GM21825 (cell line): ENCODE measurements at regions not wholly inside any gene's neighbourhood (a gene's known extent, or its start where the extent isn't known, plus 50 kb on each side); places are given as distances from the start of the nearest gene placed in this dataset.
"Not testable (repeated sequence)": the region's sequence is repeated elsewhere in the genome, so short reads cannot be mapped to it uniquely, and the experiment has no call there.

Experiments
- ATAC-seq: cut with Tn5 transposase; IDR thresholded peaks from one replicate; pipeline ENCODE4 v1.9.1; 2021; ENCODE audit warnings: mild to moderate bottlenecking, moderate library complexity; ENCODE audit not compliant: unreplicated experiment

DNA sequence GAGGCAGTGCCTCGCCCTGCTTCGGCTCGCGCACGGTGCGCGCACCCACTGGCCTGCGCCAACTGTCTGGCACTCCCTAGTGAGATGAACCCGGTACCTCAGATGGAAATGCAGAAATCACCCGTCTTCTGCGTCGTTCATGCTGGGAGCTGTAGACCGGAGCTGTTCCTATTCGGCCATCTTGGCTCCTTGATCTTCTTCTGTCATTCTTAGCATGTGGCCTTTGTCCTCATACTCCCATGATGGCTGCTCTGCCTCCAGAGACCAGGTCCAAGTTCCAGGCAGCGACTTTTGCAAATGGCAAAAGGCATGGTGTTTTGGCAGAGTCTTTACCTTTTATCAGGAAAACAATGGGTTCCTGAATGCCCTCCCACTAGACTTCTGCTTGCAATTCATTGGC lies 102.6 kb upstream of the SKOR2 start:
- not testable (repeated sequence) for ATAC-seq

- ATAC-seq: no peak
These were observed 94.6 kb upstream of the SKOR2 start for GRCh38 chr18:47346016-47346415.

GRCh38 chr18:47345291-47345690 lies 93.8 kb upstream of the SKOR2 start:
- no peak for ATAC-seq

- ATAC-seq: no peak
These were observed 91.8 kb upstream of the SKOR2 start for GRCh38 chr18:47343291-47343690.

DNA sequence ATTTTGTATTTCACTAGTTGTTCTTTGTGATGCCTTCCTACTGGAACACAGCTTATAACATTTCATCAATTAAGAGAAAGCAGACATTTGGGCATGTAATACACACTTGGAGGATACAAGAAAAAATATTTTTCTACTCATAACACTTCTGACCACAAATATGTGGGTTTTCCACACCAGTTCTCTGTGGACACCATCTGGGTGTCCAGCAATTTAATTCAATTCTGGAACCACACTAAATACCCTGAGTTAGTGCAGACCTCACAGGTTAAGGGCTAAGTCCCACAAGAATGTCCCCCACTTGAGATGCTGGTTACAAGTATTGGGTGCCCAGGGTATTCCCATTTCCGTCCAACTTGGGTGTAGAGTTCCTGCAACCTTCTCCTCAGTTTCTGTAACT lies 91.1 kb upstream of the SKOR2 start:
- ATAC-seq: no peak

- no peak for ATAC-seq
These were observed 90.2 kb upstream of the SKOR2 start for GRCh38 chr18:47341678-47342077.

DNA sequence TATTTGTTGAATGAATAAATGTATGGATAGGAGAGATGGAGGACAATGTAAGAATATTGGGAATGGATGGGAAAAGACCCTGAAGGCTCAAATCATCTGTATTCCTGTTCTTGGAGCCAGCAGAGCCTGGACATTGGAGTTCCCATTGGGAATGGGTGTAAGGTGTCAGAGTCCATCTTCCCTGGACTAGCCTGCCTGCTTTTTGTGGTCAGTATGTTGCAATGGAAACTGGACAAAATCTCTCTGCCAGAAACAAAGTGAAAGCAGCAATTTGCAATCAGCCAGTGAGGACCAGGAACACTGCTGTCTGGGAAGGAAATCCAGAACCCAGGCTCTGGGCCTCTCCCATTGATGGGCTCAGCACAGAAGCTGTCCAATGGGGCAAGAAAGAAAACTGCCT lies 83.5 kb upstream of the SKOR2 start:
- no peak for ATAC-seq

GRCh38 chr18:47333926-47334635 lies 82.6 kb upstream of the SKOR2 start:
- no peak for ATAC-seq

GRCh38 chr18:47331641-47332040 lies 80.2 kb upstream of the SKOR2 start:
- ATAC-seq: no peak

- ATAC-seq: no peak
These were observed 79.6 kb upstream of the SKOR2 start for GRCh38 chr18:47331026-47331425.

DNA sequence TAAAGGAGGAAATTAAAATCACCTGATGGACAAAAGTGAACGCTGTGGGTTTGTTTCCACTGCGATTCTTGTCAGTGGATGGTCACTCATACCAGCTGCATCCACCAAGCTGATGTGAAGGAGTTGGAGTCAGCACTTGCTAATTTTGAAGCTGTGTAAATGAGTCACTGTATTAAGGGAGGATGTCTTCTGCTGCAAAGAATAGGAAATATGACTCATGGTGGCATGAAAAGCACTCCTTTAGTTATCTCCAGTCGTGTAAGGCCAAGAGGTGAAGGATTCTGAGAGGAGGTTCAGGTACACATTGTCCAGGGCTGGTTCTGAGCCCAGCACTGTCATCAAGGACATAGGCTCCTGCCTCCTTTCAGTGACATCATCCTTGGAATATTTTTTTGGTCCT lies 71.7 kb upstream of the SKOR2 start:
- no peak for ATAC-seq

DNA sequence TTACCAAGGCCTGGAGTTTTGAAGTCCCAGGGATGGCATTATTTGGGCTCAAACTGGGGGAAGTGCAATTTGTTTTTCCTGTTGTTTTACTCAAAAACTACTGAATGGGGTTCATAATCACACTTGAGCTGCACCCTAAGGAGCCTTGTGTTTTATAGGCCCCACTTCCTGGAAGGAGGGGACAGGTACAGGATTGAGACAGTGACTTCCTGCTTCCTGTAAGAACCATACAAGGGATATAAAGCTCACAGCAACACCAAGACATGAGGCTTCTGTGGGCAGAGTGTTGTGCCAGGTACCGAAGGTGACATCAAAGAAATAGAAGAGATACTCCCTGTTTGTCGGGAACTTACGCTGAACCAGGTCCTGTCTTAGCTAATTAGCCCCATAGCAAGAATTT lies 70.4 kb upstream of the SKOR2 start:
- ATAC-seq: no peak

- ATAC-seq: no peak
These were observed 66.5 kb upstream of the SKOR2 start for GRCh38 chr18:47317824-47318508.

DNA sequence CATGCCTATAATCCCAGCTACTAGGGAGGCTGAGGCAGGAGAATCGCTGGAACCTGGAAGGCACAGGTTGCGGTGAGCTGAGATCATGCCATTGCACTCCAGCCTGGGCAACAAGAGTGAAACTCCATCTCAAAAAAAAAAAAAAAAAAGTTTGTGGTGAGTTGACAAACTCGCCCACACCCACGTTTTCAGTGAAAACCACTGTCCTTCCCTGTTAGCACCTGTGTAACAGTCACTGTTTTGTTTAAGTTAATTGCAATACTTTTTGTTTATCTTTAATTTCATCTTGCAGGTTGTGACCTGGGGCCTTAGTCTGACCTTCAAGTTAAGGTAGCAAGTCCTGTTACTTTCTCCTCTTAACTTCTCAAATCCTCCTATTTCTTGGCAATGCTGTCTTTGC lies 65.5 kb upstream of the SKOR2 start:
- ATAC-seq: no peak

- ATAC-seq: no peak
These were observed 62.4 kb upstream of the SKOR2 start for GRCh38 chr18:47313901-47314300.

DNA sequence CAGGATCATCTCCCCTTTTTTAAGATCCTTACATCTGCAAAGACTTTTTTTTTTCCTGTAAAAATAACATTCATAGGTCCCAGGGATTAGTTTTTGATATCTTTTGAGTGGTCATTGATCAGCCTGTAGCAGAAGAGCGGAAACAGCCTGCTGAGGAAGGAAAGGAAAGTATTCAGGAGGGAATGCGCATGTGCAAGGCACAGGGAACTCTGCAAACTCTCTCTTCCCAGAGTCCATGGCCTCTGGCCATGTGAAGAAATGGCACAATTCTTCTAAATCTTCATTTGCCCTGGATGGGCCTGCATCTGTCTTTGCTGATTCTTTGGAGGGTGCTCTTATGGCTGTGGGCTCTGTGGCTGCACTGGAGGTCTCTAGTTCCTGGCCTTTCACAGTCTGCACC lies 60.1 kb upstream of the SKOR2 start:
- ATAC-seq: no peak
